Middle frontal gyrus (tissue), 1 donor: ENCODE measurements at regions not wholly inside any gene's neighbourhood (a gene's known extent, or its start where the extent isn't known, plus 50 kb on each side); places are given as distances from the start of the nearest gene placed in this dataset.
A peak's percentile ranks its signal among the peaks of the same experiment; 100 is the strongest.
"Not testable (repeated sequence)": the region's sequence is repeated elsewhere in the genome, so short reads cannot be mapped to it uniquely, and the experiment has no call there.

Experiments
- DNase-seq: peaks from one replicate; pipeline ENCODE4 v3.0.0-alpha.2; 2015; ENCODE audit warnings: low spot score; ENCODE audit errors: extremely low spot score

GRCh38 chr3:81364411-81364810 lies 397.0 kb downstream of the GBE1 start:
- no peak for DNase-seq

- DNase-seq: no peak
These were observed 397.6 kb downstream of the GBE1 start for GRCh38 chr3:81363816-81364215.

GRCh38 chr3:81354119-81354518 lies 407.3 kb downstream of the GBE1 start:
- no peak for DNase-seq

GRCh38 chr3:81352867-81353266 lies 408.6 kb downstream of the GBE1 start:
- DNase-seq: no peak

GRCh38 chr3:81349816-81350340 lies 411.6 kb downstream of the GBE1 start:
- no peak for DNase-seq

- no peak for DNase-seq
These were observed 422.2 kb downstream of the GBE1 start for GRCh38 chr3:81339040-81339845.

- DNase-seq: no peak
These were observed 425.0 kb downstream of the GBE1 start for GRCh38 chr3:81336470-81336869.

- not testable (repeated sequence) for DNase-seq
These were observed 431.6 kb downstream of the GBE1 start for GRCh38 chr3:81329835-81330234.

GRCh38 chr3:81326245-81326644 lies 435.2 kb downstream of the GBE1 start:
- no peak for DNase-seq

- no peak for DNase-seq
These were observed 440.6 kb downstream of the GBE1 start for GRCh38 chr3:81320862-81321261.

GRCh38 chr3:81315030-81315429 lies 446.4 kb downstream of the GBE1 start:
- DNase-seq: no peak

- DNase-seq: no peak
These were observed 450.1 kb downstream of the GBE1 start for GRCh38 chr3:81311321-81311720.

GRCh38 chr3:81308306-81308705 lies 453.1 kb downstream of the GBE1 start:
- no peak for DNase-seq

GRCh38 chr3:81307221-81307620 lies 454.2 kb downstream of the GBE1 start:
- DNase-seq: no peak

GRCh38 chr3:81303321-81303720 lies 458.1 kb downstream of the GBE1 start:
- DNase-seq: no peak

- DNase-seq: peak; percentile 9
These were observed 459.4 kb downstream of the GBE1 start for GRCh38 chr3:81302045-81302444.

GRCh38 chr3:81301230-81301629 lies 460.2 kb downstream of the GBE1 start:
- no peak for DNase-seq

- no peak for DNase-seq
These were observed 461.0 kb downstream of the GBE1 start for GRCh38 chr3:81300324-81300927.

- DNase-seq: no peak
These were observed 462.0 kb downstream of the GBE1 start for GRCh38 chr3:81299481-81299880.

GRCh38 chr3:81295906-81296577 lies 465.4 kb downstream of the GBE1 start:
- DNase-seq: no peak

- no peak for DNase-seq
These were observed 468.3 kb downstream of the GBE1 start for GRCh38 chr3:81293156-81293555.

GRCh38 chr3:81291586-81291985 lies 469.9 kb downstream of the GBE1 start:
- DNase-seq: no peak
